ENCODE measurements at regions not wholly inside any gene's neighbourhood (a gene's known extent, or its start where the extent isn't known, plus 50 kb on each side); places are given as distances from the start of the nearest gene placed in this dataset.

DNA sequence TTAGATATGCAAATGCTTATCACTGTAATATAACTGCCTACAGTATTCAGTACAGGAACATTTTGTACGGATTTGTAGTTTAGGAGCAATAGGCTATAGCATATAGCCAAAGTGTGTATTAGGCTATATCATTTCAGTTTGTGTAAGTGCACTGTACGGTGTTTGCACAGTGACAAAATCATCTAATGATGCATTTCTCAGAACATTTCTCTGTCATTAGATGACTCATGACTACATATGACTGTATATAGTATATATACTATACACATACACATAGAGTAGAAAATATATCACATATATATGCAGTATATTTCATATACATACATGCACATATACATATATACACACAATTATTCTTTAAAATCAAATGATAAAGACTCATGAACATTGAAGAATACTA, 158.4 kb downstream of the PTCHD4 start:
- H3K4me3 Mint-ChIP-seq = no peak overlapping the region
- no peaks in the 10 kb centered on the region for H3K36me3 ChIP-seq (ENCODE audit: control insufficient read depth, insufficient read depth, low read length)
- no peaks in the 10 kb centered on the region for H3K9me3 ChIP-seq (ENCODE audit: control insufficient read depth, low read length)
- WGBS, 2 experiments (ENCODE audit: insufficient coverage in 1 of 2, insufficient read length in 1 of 2) = 84% methylated on average over 2 of the region's 2 CpGs; no CpG with 5 or more reads in 1 of the 2 experiments
- no peak overlapping the region for H3K4me3 ChIP-seq (ENCODE audit: low read length)
- no peaks in the 10 kb centered on the region for H3K27me3 Mint-ChIP-seq (ENCODE audit: insufficient read depth)
- H3K27ac ChIP-seq (ENCODE audit: low read depth, low read length) = no peak overlapping the region
- no peak overlapping the region for H3K27ac Mint-ChIP-seq
- TF ChIP-seq CTCF (conservative IDR thresholded peaks at IDR 0.05) = no peak
- H3K4me1 Mint-ChIP-seq = no peaks in the 10 kb centered on the region
- H3K36me3 Mint-ChIP-seq (ENCODE audit: low read depth) = no peaks in the 10 kb centered on the region
- no peaks in the 10 kb centered on the region for H3K9me3 Mint-ChIP-seq
- no peaks in the 10 kb centered on the region for H3K27me3 ChIP-seq (ENCODE audit: control insufficient read depth, insufficient read depth, low read length, poor library complexity, severe bottlenecking)
- no peak overlapping the region for H3K9ac ChIP-seq (ENCODE audit: extremely low read depth, low read length, poor library complexity, severe bottlenecking)
- DNase-seq = no peak
- H3K4me1 ChIP-seq (ENCODE audit: control insufficient read depth, insufficient read depth, low read length) = no peaks in the 10 kb centered on the region

GRCh38 chr6:47944846-47945245, 163.0 kb downstream of the OPN5 start:
- no peaks in the 10 kb centered on the region for H3K36me3 ChIP-seq (ENCODE audit: control insufficient read depth, insufficient read depth, low read length)
- TF ChIP-seq CTCF (conservative IDR thresholded peaks at IDR 0.05) = no peak
- H3K4me3 Mint-ChIP-seq = no peak overlapping the region
- H3K4me1 Mint-ChIP-seq = no peaks in the 10 kb centered on the region
- no peak overlapping the region for H3K27ac ChIP-seq (ENCODE audit: low read depth, low read length)
- no peaks in the 10 kb centered on the region for H3K27me3 Mint-ChIP-seq (ENCODE audit: insufficient read depth)
- no peak for DNase-seq
- no peak overlapping the region for H3K4me3 ChIP-seq (ENCODE audit: low read length)
- H3K27me3 ChIP-seq (ENCODE audit: control insufficient read depth, insufficient read depth, low read length, poor library complexity, severe bottlenecking) = no peaks in the 10 kb centered on the region
- no peak overlapping the region for H3K9ac ChIP-seq (ENCODE audit: extremely low read depth, low read length, poor library complexity, severe bottlenecking)
- no peaks in the 10 kb centered on the region for H3K9me3 ChIP-seq (ENCODE audit: control insufficient read depth, low read length)
- H3K27ac Mint-ChIP-seq = no peak overlapping the region
- no peaks in the 10 kb centered on the region for H3K9me3 Mint-ChIP-seq
- WGBS, 2 experiments (ENCODE audit: insufficient coverage in 1 of 2, insufficient read length in 1 of 2) = 80 to 86% methylated on average over 1 to 4 of the region's 4 CpGs
- H3K36me3 Mint-ChIP-seq (ENCODE audit: low read depth) = no peaks in the 10 kb centered on the region
- H3K4me1 ChIP-seq (ENCODE audit: control insufficient read depth, insufficient read depth, low read length) = no peaks in the 10 kb centered on the region

DNA sequence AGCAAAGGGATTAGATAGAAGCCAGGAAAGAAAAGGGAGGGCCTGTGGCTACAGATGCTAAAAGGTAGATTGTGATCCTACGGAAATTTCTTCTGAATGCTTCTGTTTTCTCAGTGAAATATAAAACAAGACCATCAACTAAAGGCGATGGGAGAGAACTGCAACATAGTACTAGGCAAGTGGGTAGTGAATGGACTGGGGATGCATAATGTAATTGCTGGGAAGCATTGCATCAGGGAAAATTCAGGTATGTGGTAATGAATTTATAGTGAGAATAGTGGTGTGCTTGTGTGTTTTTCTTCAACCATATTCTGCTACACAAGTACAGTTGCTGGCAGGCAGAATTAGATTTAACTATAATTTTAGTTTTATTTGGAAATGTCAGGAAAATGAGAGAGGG, 156.6 kb downstream of the OPN5 start:
- H3K9ac ChIP-seq (ENCODE audit: extremely low read depth, low read length, poor library complexity, severe bottlenecking) = no peak overlapping the region
- no peak overlapping the region for H3K27ac ChIP-seq (ENCODE audit: low read depth, low read length)
- H3K36me3 Mint-ChIP-seq (ENCODE audit: low read depth) = no peaks in the 10 kb centered on the region
- H3K9me3 Mint-ChIP-seq = no peaks in the 10 kb centered on the region
- no peak overlapping the region for H3K4me3 Mint-ChIP-seq
- H3K27me3 Mint-ChIP-seq (ENCODE audit: insufficient read depth) = peaks cover 2% of the 10 kb centered on the region
- whole genome bisulfite sequencing, 2 experiments (ENCODE audit: insufficient coverage in 1 of 2, insufficient read length in 1 of 2) = 85 to 86% methylated on average over 2 of the region's 2 CpGs
- H3K36me3 ChIP-seq (ENCODE audit: control insufficient read depth, insufficient read depth, low read length) = no peaks in the 10 kb centered on the region
- no peak for TF ChIP-seq CTCF (conservative IDR thresholded peaks at IDR 0.05)
- no peak for DNase-seq
- H3K4me3 ChIP-seq (ENCODE audit: low read length) = no peak overlapping the region
- peaks cover 3% of the 10 kb centered on the region for H3K4me1 Mint-ChIP-seq
- no peaks in the 10 kb centered on the region for H3K4me1 ChIP-seq (ENCODE audit: control insufficient read depth, insufficient read depth, low read length)
- no peak overlapping the region for H3K27ac Mint-ChIP-seq
- H3K9me3 ChIP-seq (ENCODE audit: control insufficient read depth, low read length) = no peaks in the 10 kb centered on the region
- H3K27me3 ChIP-seq (ENCODE audit: control insufficient read depth, insufficient read depth, low read length, poor library complexity, severe bottlenecking) = no peaks in the 10 kb centered on the region
